Calu3 (cell line): ENCODE measurements at regions not wholly inside any gene's neighbourhood (a gene's known extent, or its start where the extent isn't known, plus 50 kb on each side); places are given as distances from the start of the nearest gene placed in this dataset.

ENCODE experiments used
- BruUV-seq: library from RNA; stranded (reverse); fragments of 400-500 nt; replicated peaks from 2 replicates; lab custom pipeline; 2021; lab: Mats Ljungman, UMichigan
- CTCF ChIA-PET: fragments of 300-600 bp; sonication (Branson Sonifier 250); formaldehyde crosslinking; loops from one replicate; lab custom pipeline; 2022; ENCODE audit warnings: antibody characterized with exemption; lab: Charles Lee
- DNase-seq: peaks from one replicate; pipeline ENCODE4 v3.0.0; 2022
- H3K27ac Mint-ChIP-seq: one replicate; pipeline ENCODE4 v1.8.0; 2022; ENCODE audit warnings: mixed read lengths; ENCODE audit not compliant: unreplicated experiment
- H3K27me3 Mint-ChIP-seq: one replicate; pipeline ENCODE4 v1.8.0; 2022; ENCODE audit warnings: mixed read lengths; ENCODE audit not compliant: unreplicated experiment
- H3K36me3 Mint-ChIP-seq: one replicate; pipeline ENCODE4 v1.8.0; 2022; ENCODE audit warnings: mild to moderate bottlenecking, moderate library complexity, mixed read lengths; ENCODE audit not compliant: insufficient read depth, unreplicated experiment
- H3K4me1 Mint-ChIP-seq: one replicate; pipeline ENCODE4 v1.8.0; 2022; ENCODE audit warnings: mild to moderate bottlenecking, low read depth, mixed read lengths; ENCODE audit not compliant: unreplicated experiment
- H3K4me3 Mint-ChIP-seq: one replicate; pipeline ENCODE4 v1.8.0; 2022; ENCODE audit warnings: mild to moderate bottlenecking, low read depth, moderate library complexity, mixed read lengths; ENCODE audit not compliant: unreplicated experiment
- H3K9me3 Mint-ChIP-seq: one replicate; pipeline ENCODE4 v1.8.0; 2022; ENCODE audit warnings: low read depth, mixed read lengths; ENCODE audit not compliant: unreplicated experiment
- CTCF ChIP-seq: fragments of 200-600 bp; IDR thresholded peaks from one replicate; pipeline ENCODE4 v1.8.0; 2022; ENCODE audit warnings: antibody characterized with exemption; ENCODE audit not compliant: unreplicated experiment
- intact Hi-C: fragments of 100-400 bp; cut with micrococcal nuclease; formaldehyde crosslinking; loops from one replicate; pipeline ENCODE4 v1.10.0; 2022; ENCODE audit not compliant: unreplicated experiment

DNA sequence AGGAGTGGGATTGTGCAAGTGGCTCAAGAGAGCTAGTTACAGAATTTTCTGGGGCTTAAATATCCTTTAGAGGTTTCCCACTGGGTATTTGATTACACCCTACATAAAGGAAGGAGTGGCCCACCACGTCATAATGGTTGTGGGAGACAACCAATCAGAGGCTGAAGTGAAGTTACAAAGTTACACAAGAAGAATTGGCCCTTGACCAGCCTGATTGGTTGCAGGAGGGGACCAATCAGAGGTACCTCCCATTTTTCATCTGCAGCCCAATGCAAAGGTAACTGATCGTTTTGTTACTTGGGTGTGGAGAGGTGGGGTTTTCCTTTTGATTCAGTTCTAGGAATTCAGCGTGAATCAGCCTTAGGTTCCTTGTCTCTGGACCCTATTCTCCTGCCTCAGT lies 430.5 kb upstream of the FAT3 start:
- H3K9me3 Mint-ChIP-seq: peaks cover 2% of the 10 kb centered on the region
- no peak overlapping the region for H3K27ac Mint-ChIP-seq
- H3K4me1 Mint-ChIP-seq: peaks cover 15% of the 10 kb centered on the region
- intact Hi-C loops: no loop called here
- no peaks in the 10 kb centered on the region for H3K27me3 Mint-ChIP-seq
- TF ChIP-seq CTCF: no peak
- CTCF ChIA-PET: no interaction called here
- no peaks in the 10 kb centered on the region for H3K36me3 Mint-ChIP-seq
- no peak overlapping the region for H3K4me3 Mint-ChIP-seq
- DNase-seq: no peak
- no TSS peak for BruUV-seq

GRCh38 chr11:91792779-91793262 lies 431.8 kb upstream of the FAT3 start:
- CTCF ChIA-PET: no interaction called here
- intact Hi-C loops: no loop called here
- DNase-seq: no peak
- no peak for TF ChIP-seq CTCF
- no peaks in the 10 kb centered on the region for H3K27me3 Mint-ChIP-seq
- peaks cover 2% of the 10 kb centered on the region for H3K9me3 Mint-ChIP-seq
- no peak overlapping the region for H3K4me3 Mint-ChIP-seq
- no peak overlapping the region for H3K27ac Mint-ChIP-seq
- peaks cover 15% of the 10 kb centered on the region for H3K4me1 Mint-ChIP-seq
- BruUV-seq: no TSS peak
- no peaks in the 10 kb centered on the region for H3K36me3 Mint-ChIP-seq

GRCh38 chr11:91791171-91791468 lies 433.5 kb upstream of the FAT3 start:
- CTCF ChIA-PET: no interaction called here
- Mint-ChIP-seq H3K36me3 (no peaks in the 10 kb centered on the region), H3K9me3 (no peaks in the 10 kb centered on the region), H3K4me1 (peaks cover 4% of the 10 kb centered on the region), H3K27ac (no peak overlapping the region), H3K4me3 (no peak overlapping the region), H3K27me3 (no peaks in the 10 kb centered on the region)
- TF ChIP-seq CTCF: no peak
- BruUV-seq: no TSS peak
- intact Hi-C loops: no loop called here
- DNase-seq: no peak

DNA sequence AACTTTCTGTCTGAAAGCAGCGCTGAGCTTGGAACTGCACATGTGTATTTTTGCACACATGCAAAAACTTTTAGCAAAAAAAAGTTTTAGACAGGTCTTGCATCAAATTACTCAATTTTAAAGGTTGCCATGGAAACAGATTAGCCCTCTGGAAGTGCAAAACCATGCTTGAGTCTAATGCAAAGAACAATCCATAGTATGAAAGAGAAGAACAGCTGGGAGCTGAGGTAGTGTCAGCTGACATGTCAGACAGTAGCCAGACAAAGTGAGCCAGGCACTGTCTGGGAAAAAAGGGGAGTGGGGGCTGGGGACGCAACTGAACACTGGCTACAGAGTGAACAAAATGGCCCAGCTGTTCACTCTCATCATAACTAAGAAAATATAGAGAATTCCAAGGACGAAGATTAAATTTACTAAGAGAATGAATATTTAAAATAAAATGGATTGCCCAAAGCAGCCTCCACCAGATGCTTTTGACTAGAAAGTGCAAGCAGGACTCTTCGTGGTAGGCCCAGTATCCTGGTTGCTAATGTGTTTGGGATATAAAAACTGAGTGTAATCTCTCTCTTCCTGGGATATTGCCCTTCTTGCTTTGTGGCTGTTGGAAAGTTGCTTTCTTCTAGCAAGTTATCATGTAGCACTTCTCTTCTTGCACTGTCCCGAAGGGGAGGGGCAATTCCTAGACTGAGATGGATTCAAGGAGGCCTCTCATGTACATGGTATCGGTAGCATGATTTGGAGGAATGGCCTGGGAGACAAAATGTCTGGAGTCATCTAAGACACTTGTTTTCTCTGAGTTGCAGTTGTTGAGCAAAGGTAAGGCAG lies 434.1 kb upstream of the FAT3 start:
- CTCF ChIA-PET: no interaction called here
- Mint-ChIP-seq H3K27ac (no peak overlapping the region), H3K4me3 (no peak overlapping the region), H3K27me3 (no peaks in the 10 kb centered on the region), H3K36me3 (no peaks in the 10 kb centered on the region), H3K9me3 (no peaks in the 10 kb centered on the region), H3K4me1 (no peaks in the 10 kb centered on the region)
- intact Hi-C loops: no loop called here
- no peak for DNase-seq
- TF ChIP-seq CTCF: no peak
- BruUV-seq: no TSS peak
